ENCODE measurements at regions not wholly inside any gene's neighbourhood (a gene's known extent, or its start where the extent isn't known, plus 50 kb on each side); places are given as distances from the start of the nearest gene placed in this dataset.

DNA sequence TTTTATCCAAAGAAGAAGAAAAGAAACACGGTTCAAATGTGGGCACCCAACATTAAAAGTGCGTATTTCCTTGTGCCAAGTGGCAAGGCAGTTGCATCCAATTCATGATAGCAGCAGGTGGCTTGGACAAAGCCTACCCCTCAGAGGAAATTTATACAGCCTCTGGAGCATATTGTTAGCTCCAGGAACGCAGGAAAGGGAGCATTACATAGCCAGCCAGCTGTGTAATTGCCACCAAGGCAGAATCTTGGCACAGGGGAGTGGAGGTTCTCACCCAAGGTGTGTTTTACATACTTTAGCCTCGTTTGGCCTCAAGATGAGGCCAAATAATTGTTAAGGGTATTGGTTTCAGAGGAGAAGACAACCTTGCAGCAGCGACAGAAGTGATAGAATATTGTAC is 526.9 kb downstream of the TMEM182 start:
- intact Hi-C loops (cut with DNase I) = no loop called here
- no peaks in the 10 kb centered on the region for H3K9me3 ChIP-seq
- no peak overlapping the region for H3K27ac ChIP-seq (replicated peaks in 1 of 4)
- WGBS = 62% methylated on average over 5 of the region's 5 CpGs
- H3K4me1 ChIP-seq = no peaks in the 10 kb centered on the region
- no peak for DNase-seq (ENCODE audit: extremely low spot score)
- TF ChIP-seq POLR2AphosphoS5 (IDR thresholded peaks at IDR 0.05) (no peak), POLR2A (IDR thresholded peaks at IDR 0.05; ENCODE audit: low read depth) (no peak)
- TF ChIP-seq, protein P1, sequence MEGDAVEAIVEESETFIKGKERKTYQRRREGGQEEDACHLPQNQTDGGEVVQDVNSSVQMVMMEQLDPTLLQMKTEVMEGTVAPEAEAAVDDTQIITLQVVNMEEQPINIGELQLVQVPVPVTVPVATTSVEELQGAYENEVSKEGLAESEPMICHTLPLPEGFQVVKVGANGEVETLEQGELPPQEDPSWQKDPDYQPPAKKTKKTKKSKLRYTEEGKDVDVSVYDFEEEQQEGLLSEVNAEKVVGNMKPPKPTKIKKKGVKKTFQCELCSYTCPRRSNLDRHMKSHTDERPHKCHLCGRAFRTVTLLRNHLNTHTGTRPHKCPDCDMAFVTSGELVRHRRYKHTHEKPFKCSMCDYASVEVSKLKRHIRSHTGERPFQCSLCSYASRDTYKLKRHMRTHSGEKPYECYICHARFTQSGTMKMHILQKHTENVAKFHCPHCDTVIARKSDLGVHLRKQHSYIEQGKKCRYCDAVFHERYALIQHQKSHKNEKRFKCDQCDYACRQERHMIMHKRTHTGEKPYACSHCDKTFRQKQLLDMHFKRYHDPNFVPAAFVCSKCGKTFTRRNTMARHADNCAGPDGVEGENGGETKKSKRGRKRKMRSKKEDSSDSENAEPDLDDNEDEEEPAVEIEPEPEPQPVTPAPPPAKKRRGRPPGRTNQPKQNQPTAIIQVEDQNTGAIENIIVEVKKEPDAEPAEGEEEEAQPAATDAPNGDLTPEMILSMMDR (IDR thresholded peaks at IDR 0.05) = no peak
- H3K4me3 ChIP-seq = no peak overlapping the region
- no peaks in the 10 kb centered on the region for H3K36me3 ChIP-seq
- H3K27me3 ChIP-seq = peaks cover 0 to 18% (median 0%) of the 10 kb centered on the region in 4 donors

DNA sequence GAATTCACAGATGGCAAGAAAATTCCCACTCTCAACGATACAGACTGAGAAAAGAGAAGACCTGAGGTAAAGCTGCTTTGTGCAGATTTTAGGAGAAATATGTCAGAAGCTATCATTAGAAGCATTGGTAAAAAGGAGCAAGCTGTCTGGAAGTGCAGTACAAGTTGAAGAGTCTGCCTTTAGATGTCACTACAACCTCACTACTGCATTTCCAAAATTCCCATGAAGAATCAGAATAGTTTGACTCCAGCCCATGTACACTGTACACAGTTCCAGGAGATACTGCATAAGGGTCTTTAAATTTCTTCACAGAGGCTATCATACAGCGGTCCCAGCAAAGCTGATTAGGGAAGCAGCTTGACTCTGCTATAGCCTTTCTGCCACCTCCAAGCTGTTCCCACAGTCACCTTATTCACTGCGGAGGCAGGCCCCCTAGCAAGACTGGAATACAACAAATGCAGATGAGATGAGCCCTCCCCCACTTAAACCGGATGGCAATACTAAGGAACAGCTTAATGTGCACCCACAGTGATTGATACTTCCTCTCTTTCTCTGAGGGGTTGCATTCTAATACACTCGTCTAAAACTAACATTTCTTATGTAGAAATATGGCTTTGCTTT is 527.4 kb downstream of the TMEM182 start:
- 34% methylated on average over 5 of the region's 5 CpGs for WGBS
- no peaks in the 10 kb centered on the region for H3K9me3 ChIP-seq
- intact Hi-C loops (cut with DNase I) = no loop called here
- no peaks in the 10 kb centered on the region for H3K36me3 ChIP-seq
- H3K27me3 ChIP-seq = peaks cover 0 to 18% (median 0%) of the 10 kb centered on the region in 4 donors
- H3K4me1 ChIP-seq = no peaks in the 10 kb centered on the region
- no peak overlapping the region for H3K27ac ChIP-seq (replicated peaks in 1 of 4)
- DNase-seq (ENCODE audit: extremely low spot score) = no peak
- no peak overlapping the region for H3K4me3 ChIP-seq
- no peak for TF ChIP-seq POLR2A (IDR thresholded peaks at IDR 0.05; ENCODE audit: low read depth)
- TF ChIP-seq EP300 (IDR thresholded peaks at IDR 0.05) = no peak
- no peak for TF ChIP-seq POLR2AphosphoS5 (IDR thresholded peaks at IDR 0.05)
- TF ChIP-seq, protein P1 (IDR thresholded peaks at IDR 0.05) = no peak

DNA sequence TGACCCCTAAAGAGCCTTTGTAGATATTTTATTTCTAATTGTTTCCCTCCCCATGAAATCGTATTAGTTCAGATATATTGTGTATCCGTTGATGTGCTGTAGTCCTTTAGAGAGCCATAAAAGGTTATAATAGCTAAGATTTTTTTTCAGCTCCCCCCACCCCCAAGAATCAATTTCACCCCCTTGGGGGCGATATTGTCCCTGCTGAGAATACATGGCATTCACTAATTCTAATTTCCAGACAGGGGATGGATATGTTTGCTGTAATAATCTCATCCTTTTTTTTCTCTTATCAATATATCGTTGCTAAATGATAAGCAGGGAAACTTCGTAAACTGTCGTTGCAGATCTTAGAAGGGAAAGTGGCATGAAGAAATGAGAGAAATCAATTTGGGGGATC is 530.7 kb downstream of the TMEM182 start:
- H3K9me3 ChIP-seq = no peaks in the 10 kb centered on the region
- no peaks in the 10 kb centered on the region for H3K36me3 ChIP-seq
- WGBS = 69% methylated on average over 6 of the region's 6 CpGs
- TF ChIP-seq, protein P1 (IDR thresholded peaks at IDR 0.05) = no peak
- TF ChIP-seq POLR2A (IDR thresholded peaks at IDR 0.05; ENCODE audit: low read depth) = no peak
- no peak for TF ChIP-seq EP300 (IDR thresholded peaks at IDR 0.05)
- TF ChIP-seq POLR2AphosphoS5 (IDR thresholded peaks at IDR 0.05) = no peak
- H3K27me3 ChIP-seq = peaks cover 0 to 18% (median 0%) of the 10 kb centered on the region in 4 donors
- H3K4me1 ChIP-seq = no peaks in the 10 kb centered on the region
- no peak overlapping the region for H3K4me3 ChIP-seq
- no peak for DNase-seq (ENCODE audit: extremely low spot score)
- intact Hi-C loops (cut with DNase I) = no loop called here
- H3K27ac ChIP-seq (replicated peaks in 1 of 4) = no peak overlapping the region

DNA sequence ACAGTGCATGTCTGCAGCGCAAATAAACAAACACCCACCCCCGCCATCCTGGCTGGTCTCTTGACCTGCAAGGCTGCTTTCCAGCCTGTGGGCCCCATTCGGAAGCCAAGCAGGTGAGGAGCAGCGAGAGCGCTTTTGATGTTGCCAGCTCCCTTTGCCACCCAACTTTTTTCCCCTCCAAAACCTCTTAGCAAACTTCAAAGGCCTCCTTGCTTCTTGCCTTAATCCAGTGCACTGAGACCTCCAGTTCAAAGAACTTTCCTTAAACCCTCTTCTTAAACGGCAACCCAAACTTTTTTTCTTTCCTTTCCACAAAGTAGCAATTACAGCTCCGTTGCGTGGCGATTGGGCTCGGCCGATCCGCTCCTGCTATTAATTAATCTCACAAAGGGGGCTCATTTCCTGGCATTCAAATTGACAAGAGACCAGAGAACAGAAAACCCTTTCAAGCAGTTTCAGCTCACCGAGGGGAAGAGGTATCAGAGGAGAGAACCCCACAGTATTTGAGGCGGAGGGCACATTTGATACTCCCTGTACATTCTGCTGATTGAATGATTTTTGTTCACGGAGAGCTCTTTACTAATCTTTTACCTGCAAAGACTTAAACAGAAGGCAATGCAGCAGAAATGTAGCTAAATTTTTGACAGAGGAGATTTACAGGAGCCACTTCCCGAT is 531.4 kb downstream of the TMEM182 start:
- TF ChIP-seq POLR2AphosphoS5 (IDR thresholded peaks at IDR 0.05) = no peak
- Histone ChIP-seq H3K4me1 (no peaks in the 10 kb centered on the region), H3K27ac (replicated peaks in 1 of 4) (no peak overlapping the region), H3K27me3 (peaks cover 0 to 15% (median 0%) of the 10 kb centered on the region in 4 donors), H3K9me3 (no peaks in the 10 kb centered on the region), H3K36me3 (no peaks in the 10 kb centered on the region), H3K4me3 (no peak overlapping the region)
- WGBS = 25% methylated on average over 14 of the region's 16 CpGs
- intact Hi-C loops (cut with DNase I) = no loop called here
- DNase-seq (ENCODE audit: extremely low spot score) = no peak

DNA sequence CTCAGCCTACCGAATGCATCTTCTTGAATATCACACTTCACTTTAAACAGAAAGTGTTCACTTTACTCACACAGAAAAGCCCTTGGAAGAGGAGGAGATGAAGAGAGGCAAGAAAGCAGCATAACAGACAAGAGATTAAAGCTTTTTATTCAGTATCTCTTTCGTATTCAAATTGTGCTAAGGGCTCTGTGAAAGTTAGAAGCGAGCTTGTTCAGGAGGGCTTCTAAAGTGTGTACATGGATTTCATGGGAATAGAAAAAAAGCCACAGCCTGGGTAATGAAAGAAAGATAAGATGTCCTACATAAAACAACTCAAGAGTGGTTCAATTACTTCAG is 531.9 kb downstream of the TMEM182 start:
- Histone ChIP-seq H3K9me3 (no peaks in the 10 kb centered on the region), H3K4me3 (no peak overlapping the region), H3K36me3 (no peaks in the 10 kb centered on the region), H3K4me1 (no peaks in the 10 kb centered on the region), H3K27ac (replicated peaks in 1 of 4) (no peak overlapping the region), H3K27me3 (peaks cover 0 to 11% (median 0%) of the 10 kb centered on the region in 4 donors)
- 34% methylated on average over 3 of the region's 3 CpGs for WGBS
- intact Hi-C loops (cut with DNase I) = no loop called here
- no peak for DNase-seq (ENCODE audit: extremely low spot score)
- no peak for TF ChIP-seq POLR2AphosphoS5 (IDR thresholded peaks at IDR 0.05)

DNA sequence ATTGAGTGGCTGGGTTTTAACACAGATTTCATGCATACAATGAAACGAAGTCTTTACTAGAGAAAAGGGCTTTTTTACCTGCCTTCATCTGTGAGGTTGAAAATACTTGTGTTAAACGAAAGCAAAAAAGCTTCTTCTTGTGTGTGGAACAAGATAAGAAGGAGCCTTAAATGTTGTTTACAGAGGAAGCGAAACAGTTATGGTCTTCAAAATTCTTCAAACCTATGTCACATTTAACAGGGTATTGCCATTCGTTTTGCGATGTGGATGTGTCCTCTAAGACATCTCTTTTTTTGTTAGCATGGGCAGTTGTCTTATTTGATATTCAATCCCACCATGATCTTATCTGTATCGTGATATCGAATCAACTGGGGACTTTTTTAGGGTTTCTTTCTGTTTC is 532.6 kb downstream of the TMEM182 start:
- Histone ChIP-seq H3K36me3 (no peaks in the 10 kb centered on the region), H3K4me3 (no peak overlapping the region), H3K27me3 (peaks cover 0 to 9% (median 0%) of the 10 kb centered on the region in 4 donors), H3K4me1 (no peaks in the 10 kb centered on the region), H3K9me3 (no peaks in the 10 kb centered on the region), H3K27ac (replicated peaks in 1 of 4) (no peak overlapping the region)
- intact Hi-C loops (cut with DNase I) = no loop called here
- no peak for DNase-seq (ENCODE audit: extremely low spot score)
- TF ChIP-seq POLR2A (IDR thresholded peaks at IDR 0.05; ENCODE audit: low read depth) = no peak
- TF ChIP-seq POLR2AphosphoS5 (IDR thresholded peaks at IDR 0.05) = no peak
- TF ChIP-seq, protein P1 (IDR thresholded peaks at IDR 0.05) = no peak
- no peak for TF ChIP-seq EP300 (IDR thresholded peaks at IDR 0.05)
- 72% methylated on average over 7 of the region's 7 CpGs for WGBS
